Limb (tissue), 2 donors: ENCODE measurements at regions not wholly inside any gene's neighbourhood (a gene's known extent, or its start where the extent isn't known, plus 50 kb on each side); places are given as distances from the start of the nearest gene placed in this dataset.

Experiments
- DNase-seq, 2 donors: peaks; one replicate each; pipeline ENCODE4 v3.0.0-alpha.2; 2016; ENCODE audit errors: extremely low spot score in 2 of 2

- DNase-seq = no peak
Observed at GRCh38 chr12:24608108-24608507, 340.8 kb downstream of the BCAT1 start.

- no peak for DNase-seq
Observed at GRCh38 chr12:24605916-24606315, 343.0 kb downstream of the BCAT1 start.

- no peak for DNase-seq
Observed at GRCh38 chr12:24605466-24605865, 343.4 kb downstream of the BCAT1 start.

GRCh38 chr12:24603371-24603770, 345.5 kb downstream of the BCAT1 start:
- DNase-seq = no peak

GRCh38 chr12:24600996-24601395, 347.9 kb downstream of the BCAT1 start:
- no peak for DNase-seq

- no peak for DNase-seq
Observed at GRCh38 chr12:24600551-24600950, 348.4 kb downstream of the BCAT1 start.

- DNase-seq = no peak
Observed at GRCh38 chr12:24599736-24600135, 349.2 kb downstream of the BCAT1 start.

- no peak for DNase-seq
Observed at GRCh38 chr12:24597580-24597979, 351.3 kb downstream of the BCAT1 start.

- DNase-seq = peak in 1 of 2 donors; percentile 68
Observed at GRCh38 chr12:24596768-24597388, 352.0 kb downstream of the BCAT1 start.

- no peak for DNase-seq
Observed at GRCh38 chr12:24595652-24596235, 353.2 kb downstream of the BCAT1 start.

GRCh38 chr12:24591715-24592440, 357.0 kb downstream of the BCAT1 start:
- no peak for DNase-seq

- DNase-seq = no peak
Observed at GRCh38 chr12:24591079-24591626, 357.7 kb downstream of the BCAT1 start.

GRCh38 chr12:24586293-24586692, 362.6 kb downstream of the BCAT1 start:
- no peak for DNase-seq

GRCh38 chr12:24584032-24584675, 364.7 kb downstream of the BCAT1 start:
- DNase-seq = no peak

GRCh38 chr12:24582954-24583601, 365.8 kb downstream of the BCAT1 start:
- DNase-seq = no peak

- no peak for DNase-seq
Observed at GRCh38 chr12:24574538-24574937, 374.4 kb downstream of the BCAT1 start.

GRCh38 chr12:24573621-24574020, 375.3 kb downstream of the BCAT1 start:
- no peak for DNase-seq

- peak; percentile 25 to 35 for DNase-seq
Observed at GRCh38 chr12:24565300-24565699, 383.6 kb downstream of the BCAT1 start.

GRCh38 chr12:24562771-24563431, 386.0 kb downstream of the BCAT1 start:
- DNase-seq = peak; percentile 6 to 79

GRCh38 chr12:24561882-24562770, 386.8 kb downstream of the BCAT1 start:
- peak; percentile 66 to 87 for DNase-seq
